GM19438 (cell line): ENCODE measurements at regions not wholly inside any gene's neighbourhood (a gene's known extent, or its start where the extent isn't known, plus 50 kb on each side); places are given as distances from the start of the nearest gene placed in this dataset.

Experiments used
- ATAC-seq: cut with Tn5 transposase; IDR thresholded peaks from one replicate; pipeline ENCODE4 v1.9.1; 2021; ENCODE audit warnings: low read depth; ENCODE audit not compliant: unreplicated experiment

DNA sequence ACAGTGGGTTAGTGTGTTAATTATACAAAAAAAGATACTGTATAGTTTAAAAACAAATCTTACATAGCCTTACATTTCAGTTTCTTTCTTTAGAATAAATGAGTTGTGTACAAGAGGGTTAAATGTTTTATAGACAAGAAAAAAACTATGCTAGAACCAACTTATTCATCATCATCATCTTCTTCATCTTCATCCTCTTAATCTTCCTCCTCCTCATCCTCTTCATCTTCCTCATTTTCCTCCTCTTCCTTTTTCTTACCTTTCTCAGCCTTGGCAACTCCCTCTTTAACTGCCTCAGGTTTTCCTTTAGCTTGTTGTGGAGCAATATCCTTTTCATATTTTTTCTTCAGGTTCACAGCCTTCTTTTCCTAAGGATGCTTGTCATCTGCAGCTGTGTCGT is 53.7 kb downstream of the RPS12 start:
- ATAC-seq: no peak

DNA sequence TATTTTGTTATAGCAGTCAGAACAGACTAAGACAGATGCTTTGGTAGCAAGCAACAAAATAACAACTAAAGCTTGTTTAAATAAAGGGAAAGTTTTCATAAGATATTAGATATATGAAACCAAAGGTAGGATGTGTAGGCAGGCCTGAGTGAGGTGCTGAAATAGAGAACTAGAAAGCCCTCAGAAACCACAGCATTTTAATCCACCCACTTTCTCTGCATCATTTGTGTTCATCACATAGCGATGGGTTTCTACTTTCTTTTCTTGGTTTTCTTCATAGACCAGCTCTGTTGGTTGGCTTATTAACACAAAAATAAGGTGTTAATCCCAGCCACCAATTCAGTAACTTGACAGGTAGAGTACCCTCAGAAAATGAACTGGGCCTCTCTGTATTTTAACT is 58.6 kb downstream of the RPS12 start:
- peak; percentile 96 for ATAC-seq

DNA sequence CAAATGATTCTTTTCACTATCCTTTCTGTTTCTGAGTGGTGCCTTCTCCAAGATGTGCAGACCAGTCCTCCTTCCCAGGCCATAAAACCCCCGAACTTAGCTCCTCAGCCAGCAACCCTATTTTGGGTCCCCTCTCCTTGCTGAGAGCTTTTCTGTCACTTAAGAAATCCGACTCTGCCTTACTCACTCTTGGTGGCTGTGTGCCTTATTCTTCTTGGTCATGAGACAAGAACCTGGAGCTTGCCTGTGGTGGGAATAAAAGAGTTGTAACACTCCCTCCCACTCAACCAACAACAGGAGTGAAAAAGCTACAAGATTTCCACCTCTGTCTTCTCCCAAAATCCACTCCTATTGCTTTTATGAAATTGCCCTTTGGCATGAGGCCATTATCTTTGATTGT is 62.6 kb downstream of the RPS12 start:
- no peak for ATAC-seq

DNA sequence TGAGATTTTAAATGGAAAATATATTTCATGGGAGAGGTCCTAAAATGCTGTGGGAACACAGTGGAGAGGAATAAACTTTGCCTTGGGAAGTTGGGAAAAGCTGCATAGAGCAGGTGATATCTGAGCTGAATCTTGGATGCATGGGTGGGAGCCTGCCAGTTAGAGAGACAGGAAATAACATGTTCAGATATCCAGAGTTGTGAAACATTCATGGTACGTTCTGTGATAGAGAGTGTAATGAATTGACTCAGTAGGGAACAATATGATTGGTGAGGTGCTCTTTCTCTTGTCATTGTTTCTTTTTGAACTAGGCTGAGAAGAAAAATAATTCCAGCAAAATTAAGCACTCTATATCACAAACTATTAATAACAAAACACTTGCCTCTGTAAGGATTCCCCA is 72.8 kb downstream of the RPS12 start:
- ATAC-seq: no peak

DNA sequence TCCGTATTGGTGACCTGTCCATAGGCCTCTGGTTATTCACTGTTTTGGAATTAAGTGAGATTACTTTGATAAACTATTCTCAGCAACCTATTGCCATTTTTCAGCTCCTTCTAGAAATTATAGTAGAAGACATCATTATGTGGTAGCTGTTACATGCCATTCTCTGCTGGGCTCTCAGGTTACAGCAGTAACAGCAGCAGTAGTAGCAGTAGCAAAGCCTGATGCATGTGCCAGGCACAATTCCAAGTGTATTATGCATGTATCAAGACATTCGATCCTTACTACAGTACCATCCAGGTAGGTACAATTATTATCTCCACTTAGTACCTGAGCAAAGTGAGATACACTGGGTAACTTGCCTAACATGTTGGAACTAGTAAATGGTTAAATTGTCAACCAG is 74.3 kb downstream of the RPS12 start:
- no peak for ATAC-seq

DNA sequence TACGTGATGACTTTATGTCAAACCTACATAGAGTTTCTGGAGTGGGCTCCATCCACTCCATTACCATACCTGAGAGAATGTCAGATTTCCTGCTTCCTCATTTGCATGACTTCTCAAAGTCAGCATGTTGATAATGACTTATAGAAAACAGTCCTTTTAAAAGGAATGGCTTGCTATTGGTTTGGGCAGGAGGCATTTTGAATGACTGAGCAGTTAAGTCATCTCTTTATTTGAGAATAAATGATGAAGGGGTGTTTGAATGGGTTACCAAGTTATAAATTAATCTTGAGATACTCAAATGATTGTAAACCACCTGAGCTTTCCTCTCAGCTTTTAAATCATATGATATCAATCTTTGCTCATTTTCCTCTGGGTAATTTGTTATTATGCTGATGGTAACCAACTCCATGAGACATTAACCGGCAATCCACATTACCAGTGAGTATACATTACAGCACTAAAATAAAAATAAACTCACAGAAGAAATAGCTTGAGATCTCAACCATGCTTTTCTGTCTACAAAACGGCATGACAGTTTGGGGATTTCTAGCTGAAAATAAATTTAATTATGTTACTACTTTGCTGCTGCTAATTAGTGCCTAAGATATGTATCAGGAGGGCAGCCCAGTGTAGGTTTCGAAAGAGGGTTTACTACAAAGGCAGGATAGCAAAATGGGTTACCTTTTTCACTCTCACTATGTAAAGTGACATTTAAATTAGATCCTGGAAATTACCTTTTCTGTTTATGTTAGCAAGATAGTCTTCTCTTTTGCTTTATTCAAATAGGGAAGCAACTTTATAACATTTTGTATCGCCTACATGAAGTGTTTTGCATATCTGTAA is 78.8 kb downstream of the RPS12 start:
- ATAC-seq: no peak

DNA sequence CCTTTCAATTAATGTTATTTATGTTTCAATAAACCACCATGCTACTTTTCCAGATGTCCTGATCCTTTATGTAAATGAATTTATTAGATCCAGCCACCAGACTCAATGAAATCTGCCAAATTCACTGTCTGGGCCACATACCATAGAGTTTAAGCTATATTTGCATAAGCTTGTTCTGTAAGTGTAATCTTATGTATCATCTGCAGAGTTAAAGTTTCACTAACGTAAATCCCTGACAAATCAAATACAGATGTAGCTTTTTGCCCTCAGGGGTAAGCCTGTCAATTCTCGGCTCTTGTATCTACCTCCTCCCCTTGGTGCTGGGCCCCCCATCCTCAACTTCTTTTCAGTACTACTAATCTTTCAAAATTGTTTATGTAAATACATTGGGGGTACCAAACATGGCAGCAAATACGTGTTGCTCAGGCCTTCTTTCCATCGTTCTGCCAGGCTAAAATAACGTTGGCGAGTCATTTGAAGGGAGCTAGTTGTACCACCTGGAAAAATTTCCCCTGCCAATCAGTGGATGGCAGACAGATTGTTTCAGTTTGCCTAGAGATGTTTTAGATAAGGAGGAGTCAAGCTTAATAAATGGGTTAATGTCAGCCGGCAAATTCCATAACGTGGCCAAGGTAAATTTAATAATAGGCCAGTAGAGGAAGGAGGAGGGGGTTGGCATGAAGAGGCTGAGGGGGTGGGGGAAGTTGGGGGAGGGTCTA is 79.6 kb downstream of the RPS12 start:
- ATAC-seq: no peak

DNA sequence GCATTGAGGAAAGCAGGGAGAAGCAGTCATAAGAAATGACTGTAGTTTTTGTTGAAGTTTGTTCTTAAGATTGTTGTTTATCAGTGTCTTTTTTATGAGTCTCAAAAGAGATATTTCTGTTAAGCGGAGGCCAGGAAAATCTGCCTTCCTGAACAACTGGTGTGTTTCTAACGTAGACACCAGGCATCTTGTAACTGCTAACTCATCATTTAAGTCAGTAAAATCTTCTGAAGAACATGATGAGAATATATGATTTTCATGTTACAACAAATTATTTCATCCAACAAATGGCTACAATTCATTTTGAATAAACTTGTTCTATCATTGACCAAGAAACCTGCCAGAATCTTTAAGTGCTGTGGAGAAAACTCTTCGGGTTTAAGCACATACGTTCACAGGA is 84.0 kb downstream of the RPS12 start:
- ATAC-seq: no peak

DNA sequence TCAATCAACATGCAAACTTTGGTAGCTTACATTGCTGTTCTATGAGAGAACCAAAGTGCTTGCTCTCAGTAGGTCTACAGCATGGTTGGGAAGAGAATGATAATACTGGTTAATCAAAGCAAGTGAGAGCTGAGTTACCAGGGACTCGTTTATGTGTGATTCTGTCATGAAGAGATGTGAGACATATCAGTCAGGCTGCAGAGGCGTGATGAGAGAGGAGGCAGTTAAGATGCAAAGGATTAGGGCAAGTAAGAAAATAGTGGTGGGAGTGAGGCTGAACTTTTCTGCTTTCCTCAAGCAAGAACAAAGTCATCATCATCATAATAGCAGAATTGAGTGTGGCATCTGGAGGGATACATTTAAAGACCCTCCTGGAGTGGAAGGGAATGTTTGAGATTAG is 86.5 kb downstream of the RPS12 start:
- no peak for ATAC-seq

DNA sequence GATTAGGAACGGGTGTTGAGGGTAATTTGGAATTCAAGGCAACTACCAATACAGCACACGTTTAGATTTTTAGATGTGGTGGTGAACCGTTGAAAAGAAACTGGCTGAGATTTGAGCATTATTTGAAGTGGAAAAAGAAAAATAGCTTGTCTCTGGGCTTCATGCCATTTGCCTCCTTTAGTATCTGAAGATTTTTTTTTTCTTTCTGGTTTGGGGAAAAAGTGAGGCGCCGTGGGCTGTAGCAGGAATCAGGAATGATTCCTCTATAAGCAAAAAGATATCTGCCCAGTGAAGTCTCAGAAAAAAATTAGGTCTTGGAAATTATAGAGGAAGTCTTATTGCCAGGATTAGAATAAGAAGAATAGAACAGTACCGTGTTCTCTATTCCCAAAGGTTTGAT is 88.5 kb downstream of the RPS12 start:
- ATAC-seq: no peak

DNA sequence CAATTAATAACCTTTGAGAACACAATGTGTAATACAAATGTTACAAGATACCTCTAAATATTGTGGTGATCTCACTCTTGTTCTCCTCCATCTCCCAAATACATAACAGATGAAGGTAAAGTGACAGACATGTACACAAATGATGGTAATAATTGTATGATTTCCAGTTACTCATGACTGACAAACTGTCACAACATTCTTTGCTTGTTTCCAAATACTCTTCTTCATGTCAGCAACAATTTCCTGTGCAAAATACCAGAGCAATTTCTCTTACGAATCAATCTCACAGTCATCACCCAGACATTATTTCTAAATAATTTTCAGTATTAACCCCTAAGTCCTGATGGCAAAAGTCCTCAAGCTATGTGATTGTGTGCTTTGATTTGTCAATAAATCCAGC is 92.9 kb downstream of the RPS12 start:
- no peak for ATAC-seq

DNA sequence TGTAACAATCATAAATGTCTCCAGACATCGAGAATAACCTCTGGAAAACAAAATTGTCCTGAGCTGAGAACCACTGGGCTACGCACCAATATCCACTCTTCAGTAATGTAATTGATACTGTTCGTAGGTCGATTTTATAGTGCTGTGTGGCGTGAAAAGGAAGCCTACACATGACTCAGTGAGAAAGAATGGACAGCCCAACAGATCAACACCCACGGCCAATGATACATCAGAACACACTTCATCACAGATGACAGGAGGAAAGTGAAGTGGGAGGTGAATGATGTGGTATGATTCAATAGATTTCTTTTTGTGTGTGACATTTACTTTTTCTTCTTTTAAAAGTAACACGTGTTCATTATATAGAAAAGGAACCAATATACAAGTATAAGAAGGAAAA is 93.5 kb downstream of the RPS12 start:
- ATAC-seq: no peak

DNA sequence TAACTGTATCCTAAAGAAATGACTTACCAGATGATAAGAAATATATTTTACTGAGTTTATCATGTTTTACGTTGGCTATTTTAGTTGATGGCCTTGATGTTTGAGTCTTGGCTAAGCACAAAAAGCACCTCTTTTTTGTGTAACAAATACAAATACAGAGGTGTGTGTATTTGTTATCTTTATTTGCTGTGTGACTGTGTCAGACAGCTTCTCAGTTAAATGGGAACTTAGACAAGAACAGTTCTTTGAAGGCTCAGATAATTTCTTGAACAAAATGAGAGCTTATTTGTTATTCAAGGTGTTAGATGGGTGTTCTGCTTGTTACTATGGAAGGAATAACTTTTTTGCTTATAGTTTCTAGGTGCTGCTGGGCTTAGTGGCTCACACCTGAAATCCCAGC is 95.4 kb downstream of the RPS12 start:
- no peak for ATAC-seq

DNA sequence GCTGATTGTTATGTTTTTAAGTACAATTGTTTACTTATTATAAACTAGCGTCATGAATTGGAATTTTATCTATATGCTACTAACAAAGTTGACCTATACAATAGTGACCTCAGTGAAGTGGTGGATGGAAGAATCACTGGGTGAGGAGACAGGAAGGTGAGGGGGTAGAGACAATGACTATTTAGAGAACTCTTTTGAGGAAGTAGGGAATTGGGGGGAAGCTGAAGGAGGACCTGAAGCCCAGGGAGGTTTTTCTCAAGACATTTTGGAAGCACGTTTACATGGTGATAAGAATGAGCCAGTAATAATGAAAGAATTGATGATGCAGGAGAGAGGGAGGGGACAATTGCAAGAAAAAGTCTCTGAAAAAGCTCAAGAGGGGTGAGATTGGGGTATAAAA is 96.4 kb downstream of the RPS12 start:
- no peak for ATAC-seq

DNA sequence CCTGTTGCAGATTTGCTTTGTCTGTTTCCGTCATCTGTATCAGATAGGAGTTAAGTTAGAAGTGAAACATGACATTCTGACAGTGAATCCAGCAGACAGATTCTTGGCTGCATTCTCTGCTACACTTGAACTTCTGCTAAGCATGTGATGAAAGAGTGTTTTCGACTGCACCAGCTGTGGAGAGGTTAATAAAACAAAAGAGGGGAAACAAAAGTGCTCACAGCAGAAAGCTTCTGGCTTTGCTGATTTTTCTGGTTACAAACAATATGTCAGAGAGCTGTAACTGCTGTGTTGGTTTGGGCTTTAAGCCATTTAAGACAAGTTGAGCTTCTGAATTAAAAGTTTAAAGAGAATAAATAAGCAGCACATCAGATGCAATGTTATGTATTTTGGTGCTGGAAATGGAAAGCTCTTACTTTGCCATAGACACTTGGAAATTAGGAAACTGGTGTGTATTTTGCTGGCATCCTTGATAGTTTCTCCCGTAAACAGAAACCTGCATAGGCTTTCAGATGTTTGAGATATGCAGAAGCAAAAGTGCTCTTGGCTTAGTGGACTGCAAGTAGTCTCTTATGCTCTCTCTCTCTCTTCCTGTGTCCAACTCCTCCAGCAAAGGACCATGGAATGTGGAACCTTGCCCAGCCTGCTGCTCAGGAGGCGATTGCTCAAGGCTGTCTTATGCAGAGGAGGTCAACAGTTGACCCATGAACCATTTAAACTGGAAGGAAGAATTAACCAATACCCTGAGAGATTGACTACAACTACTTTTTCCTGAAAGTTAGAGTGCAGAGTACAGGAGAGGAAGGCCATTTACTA is 104.9 kb downstream of the RPS12 start:
- ATAC-seq: no peak

DNA sequence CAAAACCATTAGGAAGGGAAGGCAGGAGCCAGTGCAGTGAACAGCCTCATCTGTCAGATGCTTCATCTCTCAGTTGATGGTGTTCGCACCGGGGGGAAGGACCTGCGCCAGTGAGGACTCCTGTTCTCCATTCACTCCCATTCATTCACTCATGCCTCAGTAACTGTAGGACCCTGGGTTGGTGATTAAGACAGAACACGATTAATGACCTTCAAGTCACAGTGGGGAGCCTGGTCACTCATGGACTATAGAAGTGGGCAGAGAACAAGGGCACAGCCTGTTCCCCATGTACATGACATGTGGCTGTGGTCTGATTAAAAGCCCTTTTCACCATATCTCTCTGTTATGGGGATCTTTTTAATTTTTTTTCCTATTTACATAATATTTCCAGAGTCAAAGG is 113.3 kb downstream of the RPS12 start:
- no peak for ATAC-seq

DNA sequence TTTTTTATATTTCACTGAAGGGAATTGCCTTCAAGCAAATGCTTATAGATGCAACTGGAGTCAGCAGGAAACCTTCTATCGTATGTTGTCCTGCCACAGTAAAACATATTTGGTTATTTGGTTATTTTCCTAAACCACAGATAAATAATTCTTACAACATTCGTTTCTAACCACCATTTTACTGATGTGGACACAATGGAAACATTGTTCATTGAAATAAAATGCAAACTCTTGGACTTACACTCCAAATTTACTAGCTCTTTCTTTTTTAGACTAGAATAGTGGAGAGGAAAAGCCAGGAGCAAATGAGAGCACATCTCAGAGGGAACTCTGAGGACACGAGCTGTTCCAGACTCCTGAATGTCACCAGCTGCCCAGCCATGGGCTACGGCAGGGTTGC is 114.8 kb downstream of the RPS12 start:
- ATAC-seq: no peak

DNA sequence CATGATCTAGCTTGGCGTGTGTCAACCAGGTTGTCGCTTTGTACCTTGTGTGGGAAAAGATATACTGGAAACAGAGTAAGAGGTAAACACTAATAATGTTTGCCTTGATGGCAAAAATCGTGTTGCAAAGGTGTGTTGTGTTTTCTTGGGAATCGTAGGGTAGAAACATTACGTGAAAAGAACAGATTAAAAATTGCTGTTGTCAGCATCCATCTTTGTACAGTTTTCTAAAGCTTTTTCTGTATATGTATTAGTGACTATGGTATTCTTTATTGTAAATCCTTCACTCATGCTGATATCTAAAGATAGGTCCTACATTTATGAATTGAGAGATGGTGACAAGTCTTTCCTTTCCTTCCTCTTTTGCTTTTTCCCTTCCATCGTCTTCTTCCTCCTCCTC is 116.9 kb downstream of the RPS12 start:
- ATAC-seq: no peak

DNA sequence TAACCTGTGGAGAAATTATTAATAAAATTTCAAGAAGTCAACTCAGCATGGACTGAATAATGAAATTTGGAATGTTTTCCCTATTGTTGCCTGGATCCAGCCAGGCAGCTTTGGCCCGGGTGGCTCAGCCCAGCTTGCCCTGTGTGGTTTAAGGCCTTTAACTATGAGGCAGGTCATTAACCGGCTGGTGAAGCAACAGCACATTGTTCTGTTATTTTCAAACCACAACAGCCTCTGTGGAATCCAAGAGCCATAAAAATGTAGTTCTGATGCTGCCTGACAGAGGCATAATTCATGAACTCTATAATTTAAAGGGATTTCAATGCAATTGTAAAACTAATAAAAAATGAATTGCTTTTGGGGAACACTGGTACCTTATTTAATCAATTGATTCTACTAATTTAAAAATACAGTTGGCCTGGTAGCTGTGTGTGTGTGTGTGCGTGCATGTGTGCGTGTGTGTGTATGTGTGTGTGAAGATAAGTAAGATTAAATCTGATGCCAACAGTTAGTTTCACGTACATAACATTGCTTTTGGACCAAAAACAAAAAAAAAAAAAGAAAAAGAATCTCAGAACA is 117.7 kb downstream of the RPS12 start:
- no peak for ATAC-seq

DNA sequence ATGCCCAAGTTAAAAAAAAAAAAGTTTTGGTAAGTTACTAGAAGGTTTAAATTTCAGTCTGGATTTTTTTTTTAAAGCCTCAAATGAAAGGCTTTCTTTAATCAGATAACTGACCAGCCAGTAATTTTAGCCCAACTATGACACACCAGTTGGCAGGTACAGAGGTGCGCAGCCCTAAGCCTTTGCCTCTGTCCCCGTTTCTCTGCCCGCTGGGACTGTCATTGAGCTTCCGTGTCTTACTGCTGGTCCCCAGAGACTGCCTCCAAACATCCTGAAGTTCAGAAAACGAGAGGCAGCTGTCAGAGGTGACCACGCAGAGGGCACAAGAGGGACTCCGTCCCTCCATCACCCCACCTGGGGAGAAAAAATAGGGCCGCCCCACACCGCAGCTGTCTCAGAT is 118.2 kb downstream of the RPS12 start:
- no peak for ATAC-seq

DNA sequence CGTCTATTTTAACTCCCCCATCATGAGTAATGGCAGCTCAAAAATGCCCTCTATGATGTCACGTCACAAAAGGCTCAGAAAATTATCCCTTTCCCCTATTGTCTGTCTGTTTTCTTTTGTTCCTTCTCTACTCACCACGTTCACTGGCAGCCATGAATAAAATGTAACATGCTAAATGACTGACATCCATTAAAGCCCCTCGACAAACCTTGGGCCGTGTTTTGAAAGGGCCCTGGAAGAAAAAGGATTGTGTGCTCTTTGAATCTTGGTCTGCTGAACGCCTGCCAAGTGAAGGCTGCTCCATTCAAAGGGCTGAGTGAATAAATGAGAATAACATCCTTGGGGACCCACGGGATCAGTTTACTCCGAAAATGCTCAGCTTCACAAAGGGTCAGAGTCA is 118.7 kb downstream of the RPS12 start:
- no peak for ATAC-seq
